GM23248 (cell line): ENCODE measurements at regions not wholly inside any gene's neighbourhood (a gene's known extent, or its start where the extent isn't known, plus 50 kb on each side); places are given as distances from the start of the nearest gene placed in this dataset.

Experiments
- EZH2 ChIP-seq: fragments of 200-600 bp; sonication (generic); IDR thresholded peaks from 2 replicates; pipeline ENCODE4 v1.6.1; 2018; ENCODE audit warnings: antibody characterized with exemption, mild to moderate bottlenecking; ENCODE audit not compliant: insufficient read depth, poor library complexity, severe bottlenecking
- EZH2phosphoT487 ChIP-seq: fragments of 200-600 bp; sonication (generic); IDR thresholded peaks from 2 replicates; pipeline ENCODE4 v1.6.1; 2018; ENCODE audit warnings: antibody characterized with exemption, moderate library complexity, mild to moderate bottlenecking, low read depth; ENCODE audit not compliant: insufficient read depth

GRCh38 chr3:104069114-104069513 is 1297.6 kb upstream of the ALCAM start:
- TF ChIP-seq EZH2 (no peak), EZH2phosphoT487 (no peak)
